ENCODE measurements at regions not wholly inside any gene's neighbourhood (a gene's known extent, or its start where the extent isn't known, plus 50 kb on each side); places are given as distances from the start of the nearest gene placed in this dataset.

- no TSS peak for BruUV-seq (replicated peaks)
- 62% methylated on average over 3 of the region's 3 CpGs for WGBS (ENCODE audit: insufficient coverage, insufficient replicate concordance, low lambda C conversion rate, missing lambda C conversion rate)
- RAD21 ChIA-PET (ENCODE audit: unreplicated experiment): no interaction called here
- CTCF ChIA-PET: no interaction called here
- Histone ChIP-seq H3K4me3 (no peak overlapping the region), H3K9ac (ENCODE audit: control insufficient read depth, insufficient read depth, low read length) (no peak overlapping the region), H3K27me3 (replicated peaks in 1 of 2; ENCODE audit: control insufficient read depth in 2 of 2, insufficient read depth in 2 of 2, low read length in 1 of 2) (no peaks in the 10 kb centered on the region), H3K36me3 (ENCODE audit: control insufficient read depth in 2 of 2, insufficient read depth in 2 of 2, low read length in 1 of 2) (no peaks in the 10 kb centered on the region), H3K4me1 (ENCODE audit: control insufficient read depth, insufficient read depth, low read length) (no peaks in the 10 kb centered on the region), H3K27ac (ENCODE audit: control insufficient read depth, insufficient read depth) (no peak overlapping the region), H2AFZ (ENCODE audit: control insufficient read depth, low read depth, low read length) (no peak overlapping the region), H3K79me2 (ENCODE audit: control insufficient read depth, insufficient read depth, low read length) (no peaks in the 10 kb centered on the region), H4K20me1 (ENCODE audit: control insufficient read depth, insufficient read depth) (no peaks in the 10 kb centered on the region), H3K4me2 (ENCODE audit: control insufficient read depth, insufficient read depth) (no peak overlapping the region), H3K9me3 (replicated peaks; ENCODE audit: control insufficient read depth, insufficient read depth, low read length) (no peaks in the 10 kb centered on the region; the same call in 2 of the 3 replicates)
- TF ChIP-seq RUNX3 (IDR thresholded peaks at IDR 0.05; ENCODE audit: low read length) (no peak), ESRRA (IDR thresholded peaks at IDR 0.05; ENCODE audit: low read length) (no peak), SREBF2 (IDR thresholded peaks at IDR 0.05; ENCODE audit: low read length) (no peak), NFYB (IDR thresholded peaks at IDR 0.05; ENCODE audit: insufficient read depth, low read depth, low read length) (no peak), GABPA (IDR thresholded peaks at IDR 0.05; ENCODE audit: low read depth) (no peak), MTA2 (IDR thresholded peaks at IDR 0.05; ENCODE audit: low read depth) (no peak), TCF3 (IDR thresholded peaks at IDR 0.05; ENCODE audit: borderline replicate concordance, insufficient read depth, low read depth, low read length) (no peak), POU2F2 (IDR thresholded peaks at IDR 0.05; ENCODE audit: borderline replicate concordance, low read depth, low read length) (no peak), CEBPZ (IDR thresholded peaks at IDR 0.05; ENCODE audit: low read depth, low read length) (no peak)
- POLR2A ChIA-PET: no interaction called here
- FAIRE-seq: no peak
- no peak for DNase-seq (ENCODE audit: low read depth, low spot score)
- in situ Hi-C loops (cut with MboI) (no loop called here), intact Hi-C loops (cut with micrococcal nuclease; ENCODE audit: unreplicated experiment) (no loop called here)
- ATAC-seq: no peak
- SMC1A ChIA-PET (ENCODE audit: uncharacterized antibody, unreplicated experiment): interaction anchor here (0.6 to 0.7 kb wide), 2 partner anchors 214 to 645 kb away, joined by 3 read pairs; no protein-coding TSS in a partner anchor
Observed at GRCh38 chr4:159416996-159417395, 314.1 kb downstream of the RAPGEF2 start.
